H1 (cell line): ENCODE measurements at regions not wholly inside any gene's neighbourhood (a gene's known extent, or its start where the extent isn't known, plus 50 kb on each side); places are given as distances from the start of the nearest gene placed in this dataset.

Experiments
- ASH2L ChIP-seq: fragments of 200-600, 300-600 bp; sonication (generic); IDR thresholded peaks from one replicate; pipeline ENCODE4 v1.7.1; 2017; ENCODE audit warnings: low read length
- GTF2F1 ChIP-seq: IDR thresholded peaks from 2 replicates; pipeline ENCODE4 v1.6.1; 2012; ENCODE audit warnings: low read depth, low read length, improper control_type of control experiment, borderline replicate concordance
- HDAC2 ChIP-seq, 2 experiments: fragments of 300-600 bp in 1 of 2; sonication (generic) in 1 of 2; IDR thresholded peaks; 2 replicates each; pipeline ENCODE4 v1.6.1; 2011 to 2012; ENCODE audit warnings: low read depth in 2 of 2, low read length in 2 of 2, mild to moderate bottlenecking in 2 of 2, moderate library complexity in 2 of 2, borderline replicate concordance in 1 of 2, inconsistent platforms in 1 of 2
- KDM5A ChIP-seq: fragments of 200-600 bp; IDR thresholded peaks from 2 replicates; pipeline ENCODE4 v1.7.1; 2012; ENCODE audit warnings: mild to moderate bottlenecking, low read length, inconsistent platforms, mixed read lengths
- SP4 ChIP-seq: IDR thresholded peaks from 2 replicates; pipeline ENCODE4 v1.6.1; 2012; ENCODE audit warnings: low read length, inconsistent platforms
- TAF1 ChIP-seq: IDR thresholded peaks from 2 replicates; pipeline ENCODE4 v1.6.1; 2011; ENCODE audit warnings: mild to moderate bottlenecking, low read depth, low read length

DNA sequence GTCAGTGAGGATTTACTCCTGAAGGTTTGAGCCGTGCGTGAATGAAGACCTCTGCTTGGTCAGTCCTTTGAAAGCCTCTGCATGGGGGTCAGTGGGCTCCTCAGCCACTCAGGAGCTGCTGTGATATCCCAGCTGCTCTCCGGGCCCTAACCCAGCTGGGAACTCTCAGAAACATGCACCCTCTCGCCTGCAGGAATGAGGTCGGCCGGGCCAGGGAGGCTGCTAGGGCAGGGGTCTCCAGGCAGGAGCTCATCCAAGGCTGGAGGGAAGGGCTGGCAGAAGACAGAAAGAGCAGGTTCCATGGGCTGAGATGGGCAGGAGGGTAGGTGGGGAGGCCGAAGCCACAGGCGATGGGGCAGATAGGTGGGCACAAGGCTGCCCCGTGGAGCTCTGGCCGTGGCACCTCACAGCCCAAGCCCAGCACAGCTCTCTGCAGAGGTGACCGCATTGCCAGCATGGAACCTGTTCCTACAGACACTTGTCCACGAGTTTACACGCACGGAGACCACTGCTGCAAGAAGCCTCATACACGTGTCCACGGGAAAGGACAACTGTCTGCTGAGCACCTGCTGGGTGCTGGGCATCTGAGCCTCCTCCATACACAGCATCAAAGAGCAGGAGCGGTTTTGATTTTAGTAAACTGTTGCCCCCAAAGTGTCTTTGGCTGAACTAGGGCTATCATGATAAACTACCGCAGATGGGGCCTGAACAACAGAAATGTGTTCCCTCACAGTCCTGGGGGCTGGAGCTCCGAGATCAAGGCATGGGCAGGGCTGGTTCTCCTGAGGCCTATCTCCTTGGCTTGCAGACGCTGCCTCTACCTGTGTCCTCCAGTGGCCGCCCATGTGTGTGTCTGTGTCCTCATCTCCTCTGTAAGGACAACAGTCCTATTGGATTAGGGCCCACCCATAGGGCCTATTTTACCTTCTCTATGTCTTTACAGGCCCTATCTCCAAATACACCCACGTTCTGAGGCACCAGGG, 85.2 kb upstream of the ADAMTS2 start (continued):
- no peak for TF ChIP-seq TAF1
- TF ChIP-seq KDM5A = no peak
- no peak for TF ChIP-seq GTF2F1
- no peak for TF ChIP-seq SP4
- TF ChIP-seq ASH2L = no peak
- no peak for TF ChIP-seq HDAC2 (IDR thresholded peaks at IDR 0.05; ENCODE audit: borderline replicate concordance in 1 of 2, low read depth in 2 of 2, low read length in 2 of 2)
